ENCODE measurements at regions not wholly inside any gene's neighbourhood (a gene's known extent, or its start where the extent isn't known, plus 50 kb on each side); places are given as distances from the start of the nearest gene placed in this dataset.

GRCh38 chr2:210863283-210863682 is 306.9 kb downstream of the CPS1 start:
- TF ChIP-seq RFX5 (IDR thresholded peaks at IDR 0.05; ENCODE audit: borderline replicate concordance, low read depth, low read length): no peak
- TF ChIP-seq GABPA (IDR thresholded peaks at IDR 0.05; ENCODE audit: borderline replicate concordance, insufficient read depth, low read length): no peak
- TF ChIP-seq HDAC2 (IDR thresholded peaks at IDR 0.05; ENCODE audit: borderline replicate concordance in 1 of 2, low read depth in 2 of 2, low read length in 2 of 2): no peak
- no peak for TF ChIP-seq CTCF (IDR thresholded peaks at IDR 0.05; ENCODE audit: control extremely low read depth in 1 of 3, insufficient read depth in 1 of 3, low read depth in 1 of 3, low read length in 3 of 3)
- TF ChIP-seq RAD21 (IDR thresholded peaks at IDR 0.05 in 1 of 2, conservative IDR thresholded peaks at IDR 0.05 in 1 of 2; ENCODE audit: low read depth in 2 of 2, low read length in 2 of 2): no peak
- TF ChIP-seq EP300 (IDR thresholded peaks at IDR 0.05; ENCODE audit: borderline replicate concordance in 1 of 2, low read depth in 2 of 2, low read length in 2 of 2): no peak
- TF ChIP-seq ZNF274 (IDR thresholded peaks at IDR 0.05; ENCODE audit: borderline replicate concordance, extremely low read depth, low read length): no peak
- TF ChIP-seq KDM5A (IDR thresholded peaks at IDR 0.05; ENCODE audit: low read length): no peak
- no peak for TF ChIP-seq TCF12 (IDR thresholded peaks at IDR 0.05; ENCODE audit: low read depth, low read length)
- no peak for TF ChIP-seq POLR2AphosphoS5 (IDR thresholded peaks at IDR 0.05; ENCODE audit: low read depth, low read length)
- TF ChIP-seq EZH2 (IDR thresholded peaks at IDR 0.05; ENCODE audit: low read depth, low read length, severe bottlenecking): no peak
